ENCODE measurements at regions not wholly inside any gene's neighbourhood (a gene's known extent, or its start where the extent isn't known, plus 50 kb on each side); places are given as distances from the start of the nearest gene placed in this dataset.

GRCh38 chr3:6577584-6577983 lies 283.3 kb upstream of the GRM7 start:
- TF ChIP-seq POLR2A (IDR thresholded peaks at IDR 0.05): no peak
- no peak for TF ChIP-seq CTCF (IDR thresholded peaks at IDR 0.05)
- no peak for TF ChIP-seq EP300 (IDR thresholded peaks at IDR 0.05)
